Lower lobe of right lung (tissue), 2 donors: ENCODE measurements at regions not wholly inside any gene's neighbourhood (a gene's known extent, or its start where the extent isn't known, plus 50 kb on each side); places are given as distances from the start of the nearest gene placed in this dataset.
"Not testable (repeated sequence)": the region's sequence is repeated elsewhere in the genome, so short reads cannot be mapped to it uniquely, and the experiment has no call there.

Experiments used
- ATAC-seq, 2 donors: fragments of 200-7000 bp; cut with Tn5 transposase; one replicate each; pipeline ENCODE4 v1.9.1; 2020 to 2022; ENCODE audit warnings: mild to moderate bottlenecking in 2 of 2, moderate library complexity in 2 of 2
- DNase-seq: peaks from one replicate; pipeline ENCODE4 v3.0.0-alpha.2; 2020
- H3K27ac ChIP-seq: fragments of 200-600 bp; one replicate; pipeline ENCODE4 v1.8.0; 2022
- H3K27me3 ChIP-seq: fragments of 200-600 bp; one replicate; pipeline ENCODE4 v1.8.0; 2022; ENCODE audit warnings: low read depth
- H3K36me3 ChIP-seq: fragments of 200-600 bp; one replicate; pipeline ENCODE4 v1.8.0; 2022; ENCODE audit warnings: mild to moderate bottlenecking
- H3K4me1 ChIP-seq: fragments of 200-600 bp; one replicate; pipeline ENCODE4 v1.8.0; 2022
- H3K4me3 ChIP-seq: fragments of 200-600 bp; one replicate; pipeline ENCODE4 v1.8.0; 2022; ENCODE audit warnings: mild to moderate bottlenecking
- H3K9me3 ChIP-seq: fragments of 200-600 bp; one replicate; pipeline ENCODE4 v1.8.0; 2022
- CTCF ChIP-seq: fragments of 200-600 bp; IDR thresholded peaks from one replicate; pipeline ENCODE4 v1.8.0; 2022; ENCODE audit warnings: antibody characterized with exemption, mild to moderate bottlenecking
- intact Hi-C: fragments of 100-400 bp; cut with DNase I; formaldehyde crosslinking; loops from one replicate; pipeline ENCODE4 v1.11.0; 2022
- donor health status: DM: no; HTN: yes; CAD: no; lungs with severe emphysema.

GRCh38 chrX:76774912-76775311 is 347.4 kb downstream of the MAGEE1 start:
- intact Hi-C loops, ATAC-seq, H3K36me3 ChIP-seq, H3K4me3 ChIP-seq, H3K9me3 ChIP-seq, H3K4me1 ChIP-seq, H3K27ac ChIP-seq, H3K27me3 ChIP-seq, DNase-seq: not testable (repeated sequence)

GRCh38 chrX:76796311-76796710 is 368.8 kb downstream of the MAGEE1 start:
- Histone ChIP-seq H3K36me3 (no peaks in the 10 kb centered on the region), H3K4me3 (no peak overlapping the region), H3K4me1 (no peaks in the 10 kb centered on the region), H3K27me3 (no peaks in the 10 kb centered on the region), H3K9me3 (no peaks in the 10 kb centered on the region), H3K27ac (no peak overlapping the region)
- ATAC-seq (no peak), DNase-seq (no peak)
- intact Hi-C loops: no loop called here
- no peak for TF ChIP-seq CTCF

GRCh38 chrX:76802708-76803107 is 375.2 kb downstream of the MAGEE1 start:
- no peak overlapping the region for H3K4me3 ChIP-seq
- no peaks in the 10 kb centered on the region for H3K36me3 ChIP-seq
- intact Hi-C loops: no loop called here
- H3K9me3 ChIP-seq: no peaks in the 10 kb centered on the region
- DNase-seq (no peak), ATAC-seq (no peak)
- no peak overlapping the region for H3K27ac ChIP-seq
- H3K4me1 ChIP-seq: no peaks in the 10 kb centered on the region
- no peaks in the 10 kb centered on the region for H3K27me3 ChIP-seq
- TF ChIP-seq CTCF: no peak

GRCh38 chrX:76815754-76816153 is 388.2 kb downstream of the MAGEE1 start:
- H3K4me3 ChIP-seq: no peak overlapping the region
- intact Hi-C loops: no loop called here
- no peaks in the 10 kb centered on the region for H3K4me1 ChIP-seq
- no peak for TF ChIP-seq CTCF
- H3K27ac ChIP-seq: no peak overlapping the region
- H3K27me3 ChIP-seq: no peaks in the 10 kb centered on the region
- H3K9me3 ChIP-seq: no peaks in the 10 kb centered on the region
- no peaks in the 10 kb centered on the region for H3K36me3 ChIP-seq
- DNase-seq (no peak), ATAC-seq (no peak)

GRCh38 chrX:76817279-76817678 is 389.8 kb downstream of the MAGEE1 start:
- not testable (repeated sequence) for ATAC-seq

GRCh38 chrX:76821276-76821675 is 393.8 kb downstream of the MAGEE1 start:
- intact Hi-C loops: no loop called here
- ATAC-seq (no peak), DNase-seq (no peak)
- Histone ChIP-seq H3K4me3 (no peak overlapping the region), H3K27ac (no peak overlapping the region), H3K27me3 (no peaks in the 10 kb centered on the region), H3K4me1 (no peaks in the 10 kb centered on the region), H3K9me3 (no peaks in the 10 kb centered on the region), H3K36me3 (no peaks in the 10 kb centered on the region)
- no peak for TF ChIP-seq CTCF

More at GRCh38 chrX:76817279-76817678, 389.8 kb downstream of the MAGEE1 start:
- H3K9me3 ChIP-seq, intact Hi-C loops, H3K4me3 ChIP-seq, DNase-seq, H3K27me3 ChIP-seq, H3K36me3 ChIP-seq, H3K4me1 ChIP-seq, H3K27ac ChIP-seq: not testable (repeated sequence)

GRCh38 chrX:76827672-76828071 is 400.2 kb downstream of the MAGEE1 start:
- no peak for TF ChIP-seq CTCF
- ATAC-seq: no peak

GRCh38 chrX:76840902-76841301 is 413.4 kb downstream of the MAGEE1 start:
- intact Hi-C loops, H3K9me3 ChIP-seq, H3K4me1 ChIP-seq, DNase-seq, H3K27ac ChIP-seq, H3K4me3 ChIP-seq, H3K27me3 ChIP-seq, ATAC-seq, H3K36me3 ChIP-seq: not testable (repeated sequence)

More at GRCh38 chrX:76827672-76828071, 400.2 kb downstream of the MAGEE1 start:
- Histone ChIP-seq H3K9me3 (no peaks in the 10 kb centered on the region), H3K27ac (no peak overlapping the region), H3K4me3 (no peak overlapping the region), H3K4me1 (no peaks in the 10 kb centered on the region), H3K27me3 (no peaks in the 10 kb centered on the region), H3K36me3 (no peaks in the 10 kb centered on the region)
- DNase-seq: no peak
- intact Hi-C loops: no loop called here
